Panc1 (cell line): ENCODE measurements at regions not wholly inside any gene's neighbourhood (a gene's known extent, or its start where the extent isn't known, plus 50 kb on each side); places are given as distances from the start of the nearest gene placed in this dataset.

Source experiments
- ATAC-seq: fragments of 200-7000 bp; cut with Tn5 transposase; 2 replicates; pipeline ENCODE4 v1.9.1; 2020; ENCODE audit warnings: mild to moderate bottlenecking, moderate library complexity
- BruUV-seq: library from RNA; stranded (reverse); fragments of 400-500 nt; replicated peaks from 2 replicates; lab custom pipeline; 2021; lab: Mats Ljungman, UMichigan
- CTCF ChIA-PET: fragments of 300-600 bp; sonication (Branson Sonifier 250); formaldehyde crosslinking; loops from one replicate; lab custom pipeline; 2022; ENCODE audit warnings: antibody characterized with exemption; lab: Charles Lee
- POLR2A ChIA-PET: fragments of 300-600 bp; sonication (Branson Sonifier 250); formaldehyde crosslinking; loops from one replicate; lab custom pipeline; 2022; ENCODE audit warnings: antibody characterized with exemption; lab: Charles Lee
- DNase-seq: peaks from one replicate; pipeline ENCODE4 v3.0.0-alpha.2; 2010; ENCODE audit warnings: low read depth, low spot score
- H3K27ac ChIP-seq: 2 replicates; pipeline ENCODE4 v1.5.1; 2011; ENCODE audit warnings: mild to moderate bottlenecking, low read length, inconsistent platforms
- H3K27me3 ChIP-seq: fragments of 200-500 bp; sonication (Bioruptor generic); 2 replicates; pipeline ENCODE4 v1.6.0; 2014; ENCODE audit warnings: low read length, inconsistent platforms; ENCODE audit not compliant: control insufficient read depth, insufficient read depth
- H3K36me3 ChIP-seq: fragments of 200-500 bp; sonication (Bioruptor generic); 2 replicates; pipeline ENCODE4 v1.5.1; 2014; ENCODE audit warnings: inconsistent platforms, mild to moderate bottlenecking, low read length, moderate library complexity; ENCODE audit not compliant: control insufficient read depth, insufficient read depth
- H3K4me1 ChIP-seq: 2 replicates; pipeline ENCODE4 v1.5.1; 2011; ENCODE audit warnings: inconsistent platforms, mild to moderate bottlenecking, low read length, moderate library complexity; ENCODE audit not compliant: control insufficient read depth, insufficient read depth
- H3K4me3 ChIP-seq, 2 experiments: 2 replicates each; pipeline ENCODE4 v1.5.1; 2011 to 2012; ENCODE audit warnings: low read depth in 2 of 2, low read length in 2 of 2, mild to moderate bottlenecking in 2 of 2, inconsistent platforms in 1 of 2, moderate library complexity in 1 of 2
- H3K9me3 ChIP-seq: fragments of 200-500 bp; sonication (Bioruptor generic); 2 replicates; pipeline ENCODE4 v1.5.1; 2014; ENCODE audit warnings: low read depth, mild to moderate bottlenecking, inconsistent platforms, low read length, moderate library complexity; ENCODE audit not compliant: control insufficient read depth, insufficient read depth
- CTCF ChIP-seq: fragments of 450-650 bp; IDR thresholded peaks from 2 replicates; pipeline ENCODE4 v1.5.1; 2017; ENCODE audit warnings: mild to moderate bottlenecking
- POLR2AphosphoS5 ChIP-seq: IDR thresholded peaks from 2 replicates; pipeline ENCODE4 v1.6.1; 2012; ENCODE audit warnings: mild to moderate bottlenecking, low read depth, low read length, moderate library complexity
- REST ChIP-seq, 2 experiments: IDR thresholded peaks; 2 replicates each; pipeline ENCODE4 v1.6.1; 2011 to 2012; ENCODE audit warnings: low read depth in 2 of 2, control low read depth in 1 of 2, low read length in 1 of 2, mild to moderate bottlenecking in 1 of 2, moderate library complexity in 1 of 2; ENCODE audit not compliant: insufficient read depth in 1 of 2
- SIN3A ChIP-seq: IDR thresholded peaks from 2 replicates; pipeline ENCODE4 v1.6.1; 2012; ENCODE audit warnings: low read depth, mild to moderate bottlenecking, low read length, moderate library complexity, borderline replicate concordance; ENCODE audit not compliant: insufficient read depth
- TCF7L2 ChIP-seq: IDR thresholded peaks from 2 replicates; pipeline ENCODE4 v1.6.1; 2011; ENCODE audit warnings: mild to moderate bottlenecking, low read depth, low read length, inconsistent platforms
- in situ Hi-C: cut with HindIII; loops from 2 replicates; pipeline ENCODE4 v1.10.0; 2016; ENCODE audit warnings: low sequenced_read_pairs, low pct_unique_long_range_greater_than_20kb
- intact Hi-C: fragments of 100-400 bp; cut with micrococcal nuclease; formaldehyde crosslinking; loops from one replicate; pipeline ENCODE4 v1.10.0; 2022; ENCODE audit not compliant: unreplicated experiment

DNA sequence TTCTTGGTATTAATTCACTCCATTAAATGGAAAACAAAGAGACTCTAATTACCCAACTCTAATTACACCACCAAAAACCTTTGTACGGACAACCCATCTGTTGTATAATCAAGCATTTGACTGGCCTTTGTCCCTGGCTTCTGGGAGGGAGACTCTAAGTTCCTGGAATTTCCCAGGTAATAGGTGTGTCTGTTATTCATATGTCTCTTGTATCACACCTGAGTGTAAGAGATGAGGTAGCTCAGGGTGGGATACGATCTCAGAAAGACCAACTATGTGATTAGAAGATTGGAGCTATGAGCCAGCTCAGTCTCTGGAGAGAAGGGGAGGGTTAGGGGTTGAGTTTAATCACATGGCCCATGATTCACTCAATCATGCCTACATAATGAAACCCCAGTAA, 94.7 kb upstream of the PLXNC1 start:
- Histone ChIP-seq H3K9me3 (no peaks in the 10 kb centered on the region), H3K4me3 (no peak overlapping the region), H3K36me3 (no peaks in the 10 kb centered on the region), H3K27me3 (no peaks in the 10 kb centered on the region), H3K4me1 (no peaks in the 10 kb centered on the region), H3K27ac (no peak overlapping the region)
- BruUV-seq, result no TSS peak
- no peak for ATAC-seq
- ChIA-PET CTCF (no interaction called here), POLR2A (no interaction called here)
- DNase-seq, result no peak
- intact Hi-C loops (no loop called here), in situ Hi-C loops (no loop called here)
- no peak for TF ChIP-seq POLR2AphosphoS5
- TF ChIP-seq CTCF, result no peak
- TF ChIP-seq REST (IDR thresholded peaks at IDR 0.05; ENCODE audit: insufficient read depth in 1 of 2, low read depth in 2 of 2, low read length in 1 of 2), result no peak
- no peak for TF ChIP-seq TCF7L2
- no peak for TF ChIP-seq SIN3A

- no TSS peak for BruUV-seq
- no peak for TF ChIP-seq REST (IDR thresholded peaks at IDR 0.05; ENCODE audit: insufficient read depth in 1 of 2, low read depth in 2 of 2, low read length in 1 of 2)
- TF ChIP-seq POLR2AphosphoS5, result no peak
- no peak for TF ChIP-seq TCF7L2
- TF ChIP-seq CTCF, result no peak
- no peak for TF ChIP-seq SIN3A
- in situ Hi-C loops (no loop called here), intact Hi-C loops (no loop called here)
- H3K27me3 ChIP-seq, result no peaks in the 10 kb centered on the region
- ATAC-seq (no peak), DNase-seq (no peak)
- H3K9me3 ChIP-seq, result no peaks in the 10 kb centered on the region
- H3K36me3 ChIP-seq, result no peaks in the 10 kb centered on the region
- H3K4me1 ChIP-seq, result no peaks in the 10 kb centered on the region
- POLR2A ChIA-PET, result no interaction called here
- no peak overlapping the region for H3K27ac ChIP-seq
- CTCF ChIA-PET, result no interaction called here
- H3K4me3 ChIP-seq, result no peak overlapping the region
These were observed 92.8 kb upstream of the PLXNC1 start for GRCh38 chr12:94055528-94055927.
